Type B pancreatic cell (in vitro differentiated cells): ENCODE measurements at regions not wholly inside any gene's neighbourhood (a gene's known extent, or its start where the extent isn't known, plus 50 kb on each side); places are given as distances from the start of the nearest gene placed in this dataset.
A peak's percentile ranks its signal among the peaks of the same experiment; 100 is the strongest.
"Not testable (repeated sequence)": the region's sequence is repeated elsewhere in the genome, so short reads cannot be mapped to it uniquely, and the experiment has no call there.

Source experiments
- DNase-seq: peaks from one replicate; pipeline ENCODE4 v3.0.0; 2021; ENCODE audit warnings: mixed read lengths; ENCODE audit not compliant: unreplicated experiment; ENCODE audit errors: extremely low spot score
- H3K27ac Mint-ChIP-seq: 2 replicates; pipeline ENCODE4 v1.8.0; 2021; ENCODE audit warnings: mild to moderate bottlenecking, mixed read lengths
- H3K27me3 Mint-ChIP-seq: 2 replicates; pipeline ENCODE4 v1.8.0; 2021; ENCODE audit warnings: mixed read lengths
- H3K36me3 Mint-ChIP-seq: 2 replicates; pipeline ENCODE4 v1.8.0; 2021; ENCODE audit warnings: mixed read lengths
- H3K4me1 Mint-ChIP-seq: one replicate; pipeline ENCODE4 v1.8.0; 2021; ENCODE audit warnings: mixed read lengths; ENCODE audit not compliant: unreplicated experiment
- H3K4me3 Mint-ChIP-seq: 2 replicates; pipeline ENCODE4 v1.8.0; 2021; ENCODE audit warnings: mild to moderate bottlenecking, mixed read lengths
- H3K9me3 Mint-ChIP-seq: 2 replicates; pipeline ENCODE4 v1.8.0; 2021; ENCODE audit warnings: mixed read lengths
- TF ChIP-seq, protein P1 (sequence below): fragments of 200-600 bp; sonication (generic); conservative IDR thresholded peaks from 2 replicates; pipeline ENCODE4 v1.5.0; 2021; ENCODE audit warnings: antibody characterized with exemption, mild to moderate bottlenecking

DNA sequence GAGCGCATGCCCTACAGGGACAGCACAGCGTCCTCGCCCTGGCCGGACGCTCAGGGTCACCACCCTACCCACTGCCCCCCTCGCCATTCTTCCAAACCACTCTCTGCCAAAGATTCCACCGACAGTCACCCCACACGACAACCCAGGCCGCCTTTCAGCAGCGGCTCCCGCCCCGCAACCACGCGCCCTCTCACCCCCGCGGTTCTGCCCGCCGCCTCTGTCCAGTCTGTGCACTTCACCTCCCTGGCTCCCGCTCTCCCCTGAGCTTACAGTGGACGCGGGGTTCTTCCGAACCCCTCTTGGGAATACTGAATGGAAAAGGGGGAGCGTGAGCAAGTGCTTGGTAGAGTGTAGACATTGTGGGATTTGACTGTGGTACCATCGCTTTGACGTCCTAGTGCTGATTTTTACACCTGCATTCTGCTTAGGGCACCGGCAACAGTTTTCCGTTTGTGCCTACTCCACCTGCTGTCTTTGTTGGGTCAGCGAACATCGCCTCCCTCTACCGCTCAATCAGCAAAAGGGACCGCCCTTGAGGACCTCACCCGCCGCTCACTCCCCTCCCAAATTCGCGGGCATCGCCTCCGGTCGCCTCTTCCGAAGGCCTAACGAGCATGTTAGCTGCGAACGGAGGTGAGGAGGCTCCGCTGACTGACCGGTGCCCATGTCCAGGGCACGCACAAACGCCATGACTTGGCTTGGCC is 119.1 kb downstream of the PPIAL4A start:
- Mint-ChIP-seq H3K27me3 (peaks cover 22% of the 10 kb centered on the region), H3K4me3 (peak overlapping the region; percentile 82)
- not testable (repeated sequence) for H3K9me3 Mint-ChIP-seq

DNA sequence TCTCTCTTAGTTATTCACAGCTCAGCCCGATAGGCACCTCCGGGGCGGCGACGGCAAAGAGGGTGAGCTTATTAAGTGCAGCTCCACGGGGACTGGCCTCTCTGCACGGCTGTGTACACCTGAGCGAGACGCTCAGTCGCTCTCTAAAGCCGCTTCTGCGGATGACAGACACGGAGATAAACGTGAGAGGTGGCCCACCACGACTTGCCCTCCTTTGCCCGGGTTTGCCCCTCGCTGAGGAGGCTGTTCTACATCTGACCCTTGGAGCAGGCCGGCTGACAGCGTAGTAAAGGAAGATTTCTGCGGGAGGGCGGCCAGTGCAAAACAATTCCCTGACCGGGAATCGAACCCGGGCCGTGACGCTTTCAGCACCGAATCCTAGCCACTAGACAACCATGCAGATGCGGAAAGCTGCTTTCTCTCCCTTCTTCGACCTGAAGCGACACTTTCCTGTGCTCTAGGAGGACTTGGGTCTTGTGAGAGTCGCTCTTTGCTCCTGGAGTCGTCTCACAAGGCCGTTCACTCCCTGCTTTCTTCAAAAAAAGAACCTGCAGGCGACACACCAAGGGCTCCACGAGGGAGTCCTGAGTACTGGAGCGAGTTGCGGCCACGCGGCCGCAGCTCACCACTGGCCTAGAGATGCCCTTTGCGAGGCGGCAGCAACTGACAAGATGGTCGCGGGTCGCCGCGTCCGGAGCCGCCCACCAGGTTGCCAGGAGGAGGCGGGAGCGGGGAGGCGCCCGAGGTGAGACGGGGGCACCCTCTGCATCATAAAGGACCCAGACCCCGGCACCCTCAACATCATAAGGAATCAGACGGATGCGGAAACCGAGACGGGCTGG is 119.9 kb downstream of the PPIAL4A start:
- H3K36me3 Mint-ChIP-seq, H3K27ac Mint-ChIP-seq, H3K9me3 Mint-ChIP-seq, H3K4me1 Mint-ChIP-seq: not testable (repeated sequence)
- DNase-seq: peak; percentile 64
- Mint-ChIP-seq H3K27me3 (peaks cover 22% of the 10 kb centered on the region), H3K4me3 (peak overlapping the region; percentile 82)

More for the DNA sequence above, 119.1 kb downstream of the PPIAL4A start:
- DNase-seq: peak; percentile 66
- H3K4me1 Mint-ChIP-seq, H3K27ac Mint-ChIP-seq, H3K36me3 Mint-ChIP-seq: not testable (repeated sequence)

DNA sequence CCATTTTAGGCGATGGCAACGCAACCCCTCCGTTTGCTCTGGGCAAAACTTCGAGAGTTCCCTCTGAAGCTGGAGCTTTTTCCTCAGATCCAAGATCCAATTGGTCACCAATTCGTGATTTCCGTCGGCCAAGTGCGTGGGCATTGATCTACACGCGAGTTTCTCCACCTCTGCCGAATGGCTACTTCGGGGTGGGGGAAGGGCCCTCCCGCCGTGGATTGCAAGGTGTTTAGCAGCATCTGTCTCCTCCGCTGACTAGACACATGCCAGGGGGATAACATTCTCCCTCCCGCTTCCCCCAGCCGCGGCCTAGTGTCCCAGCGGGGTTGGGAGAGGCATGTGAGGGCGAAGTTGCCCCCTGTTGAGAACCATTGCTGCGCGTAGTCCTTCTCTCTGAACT is 120.6 kb downstream of the PPIAL4A start:
- not testable (repeated sequence) for H3K4me1 Mint-ChIP-seq, H3K27ac Mint-ChIP-seq, H3K4me3 Mint-ChIP-seq, DNase-seq, H3K36me3 Mint-ChIP-seq, H3K9me3 Mint-ChIP-seq
- peaks cover 22% of the 10 kb centered on the region for H3K27me3 Mint-ChIP-seq

DNA sequence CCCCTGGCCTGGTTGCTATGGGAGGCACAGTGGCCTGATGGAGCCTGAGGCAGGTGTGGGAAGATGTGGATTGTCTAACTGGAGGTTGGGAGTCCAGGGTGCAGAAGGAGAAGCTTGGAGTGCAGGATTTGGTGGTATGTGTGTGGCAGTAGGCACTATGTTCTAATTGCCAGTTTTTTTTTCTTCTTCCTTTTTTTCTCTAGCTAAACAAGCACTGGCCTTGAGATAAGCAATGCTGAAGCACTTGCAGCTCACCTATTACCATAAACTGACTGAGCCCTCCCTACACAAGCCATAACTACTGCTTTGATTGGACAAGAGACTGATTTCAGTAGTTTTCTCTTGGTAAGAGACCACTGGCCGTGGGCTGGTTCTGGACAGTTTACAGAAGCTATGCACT is 123.6 kb downstream of the PPIAL4A start:
- H3K27me3 Mint-ChIP-seq: peaks cover 15% of the 10 kb centered on the region
- H3K4me1 Mint-ChIP-seq, H3K36me3 Mint-ChIP-seq, H3K27ac Mint-ChIP-seq, H3K4me3 Mint-ChIP-seq, H3K9me3 Mint-ChIP-seq, DNase-seq: not testable (repeated sequence)

DNA sequence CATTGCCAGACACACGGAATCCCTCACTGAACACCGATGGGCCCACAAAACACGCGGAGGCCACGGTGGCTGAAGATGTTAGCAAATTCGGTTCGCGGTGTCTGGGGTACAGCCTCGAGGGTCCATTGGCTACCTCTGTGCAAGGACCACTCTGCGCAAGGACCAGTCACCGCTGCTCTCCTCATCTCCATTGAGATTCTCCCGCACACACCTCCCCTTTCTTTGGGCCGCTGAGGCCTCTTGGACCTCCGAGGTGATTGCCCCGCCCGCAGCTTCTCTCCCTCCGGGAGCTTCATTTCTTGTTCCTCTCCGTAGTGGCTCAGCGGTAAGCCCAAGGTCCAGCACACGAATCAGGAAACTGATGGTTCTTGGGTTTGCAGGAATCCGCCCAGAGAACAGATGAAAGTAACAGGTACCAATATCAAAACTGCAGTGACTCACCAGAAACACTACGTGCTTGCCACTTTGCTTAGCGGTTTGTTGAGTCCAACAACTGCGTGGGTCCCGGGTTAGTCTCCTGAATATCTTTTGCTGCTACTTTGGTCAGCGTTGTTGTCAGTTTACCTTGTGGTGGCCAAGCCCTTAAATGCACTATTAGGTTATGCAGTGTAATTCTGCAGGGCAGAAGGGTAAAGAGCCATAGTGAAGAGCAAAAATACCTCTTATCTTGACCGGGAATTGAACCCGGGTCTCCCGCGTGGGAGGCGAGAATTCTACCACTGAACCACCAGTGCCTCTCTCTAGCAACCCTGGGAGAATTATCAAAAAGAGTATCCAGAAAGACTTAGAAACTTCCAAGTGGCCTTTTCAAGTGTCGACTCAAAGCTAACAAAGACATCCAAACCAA is 126.8 kb downstream of the PPIAL4A start:
- not testable (repeated sequence) for H3K9me3 Mint-ChIP-seq, DNase-seq, H3K27me3 Mint-ChIP-seq, H3K36me3 Mint-ChIP-seq, H3K4me1 Mint-ChIP-seq
- peak overlapping the region; percentile 91 for H3K27ac Mint-ChIP-seq
- H3K4me3 Mint-ChIP-seq: peak overlapping the region; percentile 80

DNA sequence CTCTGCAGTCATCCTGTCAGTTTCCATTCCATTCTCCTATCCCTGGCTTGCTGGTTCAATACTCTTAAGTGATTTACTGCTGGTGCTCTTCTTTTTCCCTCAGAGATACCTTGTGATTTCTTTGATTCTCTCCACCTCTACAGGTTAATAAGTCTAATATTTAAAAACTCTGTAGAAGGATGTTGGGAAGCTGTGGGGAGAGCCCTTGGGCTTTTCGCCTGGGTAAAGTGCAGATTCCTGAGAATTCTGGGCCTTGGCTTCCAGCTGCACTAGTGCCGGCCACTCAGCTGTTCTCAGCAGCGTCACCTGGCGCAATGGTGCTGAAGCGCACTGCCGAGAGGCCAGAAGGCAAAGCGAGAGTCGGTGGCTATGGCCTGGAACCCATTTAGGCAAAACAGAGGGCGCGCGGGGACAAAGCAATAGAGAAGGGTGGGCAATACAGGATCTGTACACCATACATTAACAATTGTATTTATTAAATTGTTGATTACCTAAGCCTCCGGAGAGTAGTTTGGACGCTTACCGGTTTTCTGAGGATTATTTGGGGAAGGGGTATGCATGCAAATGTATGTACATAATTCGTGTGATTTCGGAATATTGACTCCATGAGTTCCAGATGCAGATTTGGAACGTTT is 130.3 kb downstream of the PPIAL4A start:
- TF ChIP-seq, protein P1, sequence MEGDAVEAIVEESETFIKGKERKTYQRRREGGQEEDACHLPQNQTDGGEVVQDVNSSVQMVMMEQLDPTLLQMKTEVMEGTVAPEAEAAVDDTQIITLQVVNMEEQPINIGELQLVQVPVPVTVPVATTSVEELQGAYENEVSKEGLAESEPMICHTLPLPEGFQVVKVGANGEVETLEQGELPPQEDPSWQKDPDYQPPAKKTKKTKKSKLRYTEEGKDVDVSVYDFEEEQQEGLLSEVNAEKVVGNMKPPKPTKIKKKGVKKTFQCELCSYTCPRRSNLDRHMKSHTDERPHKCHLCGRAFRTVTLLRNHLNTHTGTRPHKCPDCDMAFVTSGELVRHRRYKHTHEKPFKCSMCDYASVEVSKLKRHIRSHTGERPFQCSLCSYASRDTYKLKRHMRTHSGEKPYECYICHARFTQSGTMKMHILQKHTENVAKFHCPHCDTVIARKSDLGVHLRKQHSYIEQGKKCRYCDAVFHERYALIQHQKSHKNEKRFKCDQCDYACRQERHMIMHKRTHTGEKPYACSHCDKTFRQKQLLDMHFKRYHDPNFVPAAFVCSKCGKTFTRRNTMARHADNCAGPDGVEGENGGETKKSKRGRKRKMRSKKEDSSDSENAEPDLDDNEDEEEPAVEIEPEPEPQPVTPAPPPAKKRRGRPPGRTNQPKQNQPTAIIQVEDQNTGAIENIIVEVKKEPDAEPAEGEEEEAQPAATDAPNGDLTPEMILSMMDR: peak; percentile 49
- not testable (repeated sequence) for H3K27ac Mint-ChIP-seq, H3K27me3 Mint-ChIP-seq, H3K36me3 Mint-ChIP-seq, H3K4me3 Mint-ChIP-seq, H3K9me3 Mint-ChIP-seq, H3K4me1 Mint-ChIP-seq, DNase-seq

DNA sequence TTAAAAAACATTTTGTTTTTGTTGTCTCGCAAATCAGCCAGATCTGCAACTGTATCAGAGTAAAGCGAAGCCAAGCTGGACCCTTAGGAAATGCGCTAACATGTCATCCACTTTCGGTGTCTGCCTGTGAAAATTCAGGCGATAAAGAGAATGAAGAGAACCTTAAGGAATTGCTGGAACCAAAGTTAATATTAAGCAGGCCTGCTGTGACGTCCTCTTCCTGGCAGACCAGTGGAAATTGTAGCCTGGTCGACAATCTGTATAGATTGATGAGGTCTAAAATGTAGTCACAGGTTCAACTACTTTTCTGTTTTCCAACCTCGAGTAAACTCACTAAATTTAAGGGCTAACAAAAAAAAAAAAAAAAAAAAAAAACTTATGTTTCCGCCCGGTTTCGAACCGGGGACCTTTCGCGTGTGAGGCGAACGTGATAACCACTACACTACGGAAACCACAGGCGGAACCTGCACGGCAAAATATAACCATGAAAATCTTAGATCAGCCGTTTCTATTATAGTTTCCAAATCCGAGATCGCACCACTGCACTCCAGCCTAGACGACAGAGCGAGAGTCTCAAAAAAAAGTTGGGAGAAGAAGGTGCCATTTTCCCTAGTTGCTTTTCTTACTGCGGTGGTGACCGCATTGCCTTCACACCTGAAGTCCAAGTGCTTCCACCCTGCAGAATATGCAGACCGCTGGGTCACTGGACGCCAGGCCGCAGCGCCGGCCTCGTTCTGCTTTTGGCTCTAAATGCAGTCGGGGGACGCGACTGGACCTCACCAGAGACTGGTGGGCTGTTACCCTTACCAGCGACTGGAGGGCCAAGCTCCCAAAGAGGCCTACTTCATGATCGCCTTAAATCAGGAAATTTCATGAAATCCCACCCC is 131.0 kb downstream of the PPIAL4A start:
- not testable (repeated sequence) for H3K36me3 Mint-ChIP-seq, H3K4me1 Mint-ChIP-seq, H3K9me3 Mint-ChIP-seq, H3K27me3 Mint-ChIP-seq
- peak; percentile 78 for DNase-seq
- Mint-ChIP-seq H3K27ac (peak overlapping the region; percentile 85), H3K4me3 (peak overlapping the region; percentile 86)

DNA sequence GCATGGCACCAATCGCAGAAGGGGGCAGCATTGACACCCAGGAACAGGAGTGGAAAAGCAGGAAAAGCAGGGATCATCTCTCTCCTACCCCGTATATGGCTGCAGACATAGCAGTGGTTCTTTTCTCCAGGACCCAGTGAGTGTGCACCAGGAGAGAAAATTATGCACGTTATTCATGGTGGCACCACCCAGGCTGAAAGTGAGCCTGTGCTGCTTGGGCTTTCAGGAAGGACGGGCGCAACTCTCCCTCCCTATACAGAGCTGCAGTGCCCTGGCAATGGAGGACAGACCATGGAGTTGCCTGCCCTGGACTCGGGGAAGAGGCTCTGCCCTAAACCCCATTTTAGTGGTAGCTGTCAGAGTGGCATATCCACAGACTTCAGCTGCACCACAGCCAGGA is 132.1 kb downstream of the PPIAL4A start:
- H3K36me3 Mint-ChIP-seq, H3K9me3 Mint-ChIP-seq, H3K27me3 Mint-ChIP-seq, H3K4me1 Mint-ChIP-seq, DNase-seq, H3K27ac Mint-ChIP-seq, H3K4me3 Mint-ChIP-seq: not testable (repeated sequence)

DNA sequence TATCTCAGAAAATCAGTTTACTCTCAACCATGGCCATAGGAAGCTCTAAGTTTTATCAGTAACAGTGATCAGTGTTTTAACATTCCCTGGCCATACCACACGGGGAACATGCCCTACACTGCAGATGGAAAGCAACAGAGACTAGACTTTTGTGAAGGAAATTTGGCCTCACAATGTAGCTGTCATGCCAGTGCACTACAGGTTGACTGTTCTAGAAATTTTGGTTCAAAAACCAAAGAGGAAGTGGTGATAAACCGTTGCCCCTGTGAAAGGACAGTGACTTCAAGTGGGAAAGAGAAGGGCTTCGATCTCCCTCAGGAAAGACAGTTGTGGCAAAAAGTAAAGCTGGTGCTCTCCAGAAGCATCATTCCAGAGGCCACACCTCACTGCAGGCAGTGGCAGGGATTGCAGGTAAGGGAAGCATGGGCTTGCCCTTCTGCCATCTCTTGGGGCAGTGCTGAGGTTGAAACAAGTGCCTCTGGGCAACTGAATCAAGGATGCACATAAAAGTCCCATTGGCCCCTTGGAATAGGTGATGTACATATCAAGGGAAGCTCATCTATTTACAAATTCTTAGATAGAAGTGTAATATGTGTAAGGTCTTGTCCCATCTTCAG is 143.4 kb downstream of the PPIAL4A start:
- H3K36me3 Mint-ChIP-seq, H3K27ac Mint-ChIP-seq, H3K9me3 Mint-ChIP-seq, H3K4me3 Mint-ChIP-seq, DNase-seq, H3K4me1 Mint-ChIP-seq, H3K27me3 Mint-ChIP-seq: not testable (repeated sequence)

DNA sequence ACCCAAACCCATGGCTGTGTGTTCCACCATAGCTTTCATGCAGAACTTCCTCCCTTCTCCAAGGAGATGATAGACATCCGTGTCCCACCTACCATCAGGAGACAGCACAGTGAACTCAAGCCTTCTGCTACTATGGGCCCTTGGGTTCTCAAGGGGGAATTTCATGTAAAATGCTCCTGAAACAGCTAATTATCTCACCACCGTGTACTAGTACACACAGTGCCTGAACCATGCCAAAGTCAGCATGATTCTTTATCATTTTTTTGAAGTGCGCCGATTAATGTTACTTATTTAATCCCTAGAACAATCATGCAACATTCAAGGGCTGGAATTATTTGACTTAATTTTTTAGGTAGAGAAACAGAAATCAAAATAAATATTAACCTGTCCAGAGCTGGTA is 147.2 kb downstream of the PPIAL4A start:
- not testable (repeated sequence) for DNase-seq, H3K4me1 Mint-ChIP-seq, H3K27me3 Mint-ChIP-seq, H3K27ac Mint-ChIP-seq, H3K36me3 Mint-ChIP-seq, H3K4me3 Mint-ChIP-seq, H3K9me3 Mint-ChIP-seq

DNA sequence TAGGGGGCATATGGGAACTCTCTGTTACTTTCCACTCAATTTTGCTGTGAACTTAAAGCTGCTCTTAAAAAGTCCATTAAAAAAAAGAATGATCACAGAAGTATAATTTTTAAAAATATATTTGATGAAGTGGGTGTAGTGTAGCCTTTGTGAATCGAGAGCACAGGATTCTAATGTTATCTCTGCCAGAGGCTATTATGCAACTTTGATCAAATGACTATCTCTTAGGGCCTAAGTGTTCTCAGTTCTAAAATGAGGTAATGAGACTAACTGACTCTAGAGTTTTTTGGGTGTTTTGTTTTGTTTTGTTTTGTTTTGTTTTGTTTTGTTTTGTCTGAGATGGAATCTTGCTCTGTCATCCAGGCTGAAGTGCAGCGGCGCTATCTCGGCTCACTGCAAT is 143.2 kb downstream of the FAM72B start:
- not testable (repeated sequence) for H3K27ac Mint-ChIP-seq, H3K36me3 Mint-ChIP-seq, DNase-seq, H3K4me1 Mint-ChIP-seq, H3K27me3 Mint-ChIP-seq, H3K9me3 Mint-ChIP-seq, H3K4me3 Mint-ChIP-seq
